CD4-positive, CD25-positive, alpha-beta regulatory T cell (primary cell): ENCODE measurements at regions not wholly inside any gene's neighbourhood (a gene's known extent, or its start where the extent isn't known, plus 50 kb on each side); places are given as distances from the start of the nearest gene placed in this dataset.

Experiments used
- ATAC-seq, 2 donors: fragments of 150-1000 bp; cut with Tn5 transposase; one replicate each; pipeline ENCODE4 v1.10.0; 2021; ENCODE audit warnings: low read depth in 2 of 2, moderate number of reproducible peaks in 2 of 2, moderate library complexity in 1 of 2
- DNase-seq, 3 donors: peaks; one replicate each; pipeline versions ENCODE4 v3.0.0 to v3.0.0-alpha.2; 2012 to 2022; ENCODE audit warnings: mixed read lengths in 1 of 3
- H3K27ac ChIP-seq: one replicate; pipeline ENCODE4 v1.7.0; 2013; ENCODE audit warnings: mild to moderate bottlenecking, low read length; ENCODE audit not compliant: insufficient read depth, poor library complexity, severe bottlenecking
- H3K27me3 ChIP-seq: one replicate; pipeline ENCODE4 v1.7.0; 2013; ENCODE audit warnings: low read length; ENCODE audit not compliant: control insufficient read depth, insufficient read depth
- H3K36me3 ChIP-seq: one replicate; pipeline ENCODE4 v1.7.0; 2013; ENCODE audit warnings: mild to moderate bottlenecking, low read length, moderate library complexity; ENCODE audit not compliant: control insufficient read depth, insufficient read depth
- H3K4me1 ChIP-seq: 2 replicates; pipeline ENCODE4 v1.7.0; 2013; ENCODE audit warnings: mild to moderate bottlenecking, low read length; ENCODE audit not compliant: insufficient read depth, control insufficient read depth, poor library complexity, severe bottlenecking
- H3K4me3 ChIP-seq: one replicate; pipeline ENCODE4 v1.7.0; 2013; ENCODE audit warnings: low read depth, mild to moderate bottlenecking, low read length, moderate library complexity
- H3K9me3 ChIP-seq, 2 experiments: 1 replicate in 1 of 2; 2 replicates in 1 of 2; pipeline ENCODE4 v1.7.0; 2013; ENCODE audit warnings: low read length in 2 of 2, mild to moderate bottlenecking in 1 of 2, moderate library complexity in 1 of 2; ENCODE audit not compliant: control insufficient read depth in 2 of 2
- H3K27ac Mint-ChIP-seq, 3 donors: one replicate each; pipeline ENCODE4 v1.8.0; 2020 to 2022; ENCODE audit warnings: mild to moderate bottlenecking in 3 of 3, mixed read lengths in 3 of 3, moderate library complexity in 2 of 3
- H3K27me3 Mint-ChIP-seq: one replicate; pipeline ENCODE4 v1.8.0; 2022; ENCODE audit warnings: mild to moderate bottlenecking, mixed read lengths
- H3K36me3 Mint-ChIP-seq: one replicate; pipeline ENCODE4 v1.8.0; 2020; ENCODE audit warnings: mixed read lengths
- H3K4me1 Mint-ChIP-seq, 4 donors: one replicate each; pipeline ENCODE4 v1.8.0; 2020 to 2022; ENCODE audit warnings: mixed read lengths in 4 of 4, mild to moderate bottlenecking in 1 of 4
- H3K4me3 Mint-ChIP-seq, 4 donors: one replicate each; pipeline ENCODE4 v1.8.0; 2020 to 2022; ENCODE audit warnings: mild to moderate bottlenecking in 4 of 4, mixed read lengths in 4 of 4, moderate library complexity in 3 of 4
- H3K9me3 Mint-ChIP-seq, 7 donors: one replicate each; pipeline ENCODE4 v1.8.0; 2020 to 2022; ENCODE audit warnings: mixed read lengths in 7 of 7, mild to moderate bottlenecking in 3 of 7, moderate library complexity in 2 of 7

DNA sequence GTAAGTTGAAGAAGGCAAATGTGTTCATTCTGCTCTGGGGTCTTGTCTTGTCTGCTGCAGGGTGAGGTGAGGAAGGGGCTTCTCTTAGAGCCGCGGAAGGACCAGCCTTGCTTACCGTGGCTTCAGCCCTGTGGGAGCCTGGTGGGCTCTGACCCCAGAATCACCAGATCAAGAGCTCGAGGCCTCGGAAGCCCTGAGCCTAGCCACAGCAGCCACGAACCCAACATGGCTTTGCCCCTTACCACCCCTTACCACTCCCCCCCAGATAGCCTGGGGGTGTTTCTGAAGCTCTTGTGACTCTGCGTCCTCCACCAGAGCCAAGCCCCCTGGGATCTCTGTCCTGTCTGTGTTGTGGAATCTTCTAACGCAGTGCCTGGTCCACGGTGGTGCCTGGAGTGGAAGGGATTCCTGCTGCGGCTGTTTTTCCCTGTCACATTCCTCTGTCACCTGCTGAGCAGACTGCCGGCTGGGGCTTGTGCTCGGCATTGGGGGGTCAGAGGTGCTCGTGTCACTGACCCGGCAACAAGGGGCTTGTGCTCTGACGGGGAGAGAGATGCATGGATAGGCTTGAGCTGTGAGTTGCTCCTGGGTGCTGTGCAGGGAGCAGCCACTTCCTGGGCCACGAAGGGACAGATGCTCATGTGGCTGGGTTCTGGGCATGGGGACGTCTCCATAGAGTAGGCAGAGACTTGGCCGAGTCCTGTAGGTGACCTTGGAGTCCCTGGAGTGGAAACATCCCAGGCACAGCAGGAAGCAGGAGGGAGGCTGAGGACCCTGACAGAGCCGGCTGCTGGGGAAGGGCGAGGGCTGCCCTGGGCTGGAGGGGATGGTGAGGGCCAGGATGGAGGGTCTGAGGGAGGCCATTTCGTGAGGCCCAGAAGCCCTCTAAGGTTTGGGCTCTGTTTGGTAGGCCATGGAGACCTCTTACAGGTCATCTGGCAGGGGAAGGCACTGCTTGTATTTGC lies 316.0 kb downstream of the QKI start:
- Histone ChIP-seq H3K27me3 (no peaks in the 10 kb centered on the region), H3K36me3 (no peaks in the 10 kb centered on the region), H3K9me3 (no peaks in the 10 kb centered on the region), H3K4me3 (no peak overlapping the region), H3K4me1 (no peaks in the 10 kb centered on the region), H3K27ac (no peak overlapping the region)
- peaks cover 10% of the 10 kb centered on the region for H3K27me3 Mint-ChIP-seq
- H3K4me1 Mint-ChIP-seq: no peaks in the 10 kb centered on the region
- H3K4me3 Mint-ChIP-seq: no peak overlapping the region
- no peak for ATAC-seq
- no peak for DNase-seq
- no peaks in the 10 kb centered on the region for H3K36me3 Mint-ChIP-seq
- H3K9me3 Mint-ChIP-seq: no peaks in the 10 kb centered on the region
- no peak overlapping the region for H3K27ac Mint-ChIP-seq

DNA sequence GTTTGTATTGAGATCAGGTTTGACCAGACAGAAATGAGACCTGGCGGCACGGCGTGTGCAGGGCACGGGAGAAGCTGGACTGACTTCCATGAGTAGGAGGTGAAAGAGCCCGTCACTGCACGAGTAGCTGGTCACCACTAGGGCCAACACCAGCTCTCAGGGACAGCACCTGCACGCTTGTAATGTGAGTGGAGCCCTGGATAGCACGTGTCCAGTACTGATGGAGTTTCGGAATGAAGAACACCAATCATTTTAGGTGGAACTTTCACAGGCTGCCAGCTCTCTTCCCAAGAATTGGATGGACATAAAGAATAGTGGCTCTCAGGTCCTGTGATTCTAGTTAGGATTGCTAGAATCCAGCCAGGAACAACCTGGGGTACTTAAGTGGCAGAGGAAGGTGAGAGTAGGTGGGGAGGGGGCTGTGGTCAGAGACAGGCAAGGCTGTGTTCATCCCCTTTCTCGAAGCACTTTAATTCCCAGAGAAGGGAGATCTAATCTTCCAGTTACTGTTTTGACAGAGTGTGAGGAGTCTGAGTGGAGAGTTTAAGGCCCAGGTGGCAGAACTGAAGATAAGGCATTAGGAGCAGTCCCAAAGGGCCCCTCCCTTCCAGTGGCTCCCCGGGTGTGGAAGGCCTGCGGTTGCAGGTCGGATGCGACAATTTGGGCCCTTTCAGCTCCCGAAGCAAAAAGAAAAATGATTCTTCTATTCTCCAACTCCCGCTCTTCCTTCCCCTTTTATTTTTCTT lies 314.8 kb downstream of the QKI start:
- Mint-ChIP-seq H3K36me3 (no peaks in the 10 kb centered on the region), H3K4me3 (no peak overlapping the region), H3K27me3 (peaks cover 10% of the 10 kb centered on the region), H3K27ac (no peak overlapping the region), H3K9me3 (no peaks in the 10 kb centered on the region), H3K4me1 (no peaks in the 10 kb centered on the region)
- no peak for ATAC-seq
- Histone ChIP-seq H3K36me3 (no peaks in the 10 kb centered on the region), H3K27me3 (no peaks in the 10 kb centered on the region), H3K4me1 (no peaks in the 10 kb centered on the region), H3K27ac (no peak overlapping the region), H3K9me3 (no peaks in the 10 kb centered on the region), H3K4me3 (no peak overlapping the region)
- DNase-seq: no peak

DNA sequence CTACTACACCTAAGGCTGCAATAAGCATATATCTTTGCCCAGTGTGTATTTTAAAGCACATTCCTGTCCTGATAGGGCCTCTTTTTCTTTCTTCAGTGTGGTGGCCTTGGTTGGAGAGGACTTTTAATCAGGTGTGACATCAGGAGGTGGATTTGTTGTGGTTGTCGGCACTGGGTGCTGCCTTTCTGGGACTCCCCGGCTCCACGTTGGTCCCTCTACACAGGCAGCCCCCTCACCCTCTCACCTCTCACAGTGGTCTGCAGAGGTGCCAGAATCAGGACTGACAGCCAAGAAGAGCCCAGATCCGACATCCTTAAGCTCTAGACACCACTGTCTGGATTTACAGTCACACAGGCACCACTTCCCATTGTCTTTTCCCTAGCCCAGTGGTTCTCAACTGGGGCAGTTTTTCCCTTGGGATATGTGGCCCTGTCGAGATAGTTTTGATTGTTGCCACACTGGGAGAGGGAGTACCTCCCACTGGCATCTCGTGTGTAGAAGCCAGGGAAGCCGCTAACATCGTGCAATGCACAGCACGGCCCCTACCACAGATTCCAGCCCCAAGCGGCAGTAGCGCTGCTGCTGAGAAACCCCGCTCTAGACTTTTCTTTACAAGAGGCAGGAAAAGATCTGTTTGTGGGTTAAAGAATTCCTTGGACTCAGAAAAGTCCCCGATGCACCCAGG lies 314.1 kb downstream of the QKI start:
- ATAC-seq (no peak), DNase-seq (no peak)
- H3K27ac Mint-ChIP-seq: no peak overlapping the region
- Histone ChIP-seq H3K4me1 (no peaks in the 10 kb centered on the region), H3K27me3 (no peaks in the 10 kb centered on the region), H3K27ac (no peak overlapping the region), H3K36me3 (no peaks in the 10 kb centered on the region), H3K4me3 (no peak overlapping the region), H3K9me3 (no peaks in the 10 kb centered on the region)
- no peaks in the 10 kb centered on the region for H3K4me1 Mint-ChIP-seq
- no peaks in the 10 kb centered on the region for H3K36me3 Mint-ChIP-seq
- H3K4me3 Mint-ChIP-seq: no peak overlapping the region
- peaks cover 10% of the 10 kb centered on the region for H3K27me3 Mint-ChIP-seq
- H3K9me3 Mint-ChIP-seq: no peaks in the 10 kb centered on the region

DNA sequence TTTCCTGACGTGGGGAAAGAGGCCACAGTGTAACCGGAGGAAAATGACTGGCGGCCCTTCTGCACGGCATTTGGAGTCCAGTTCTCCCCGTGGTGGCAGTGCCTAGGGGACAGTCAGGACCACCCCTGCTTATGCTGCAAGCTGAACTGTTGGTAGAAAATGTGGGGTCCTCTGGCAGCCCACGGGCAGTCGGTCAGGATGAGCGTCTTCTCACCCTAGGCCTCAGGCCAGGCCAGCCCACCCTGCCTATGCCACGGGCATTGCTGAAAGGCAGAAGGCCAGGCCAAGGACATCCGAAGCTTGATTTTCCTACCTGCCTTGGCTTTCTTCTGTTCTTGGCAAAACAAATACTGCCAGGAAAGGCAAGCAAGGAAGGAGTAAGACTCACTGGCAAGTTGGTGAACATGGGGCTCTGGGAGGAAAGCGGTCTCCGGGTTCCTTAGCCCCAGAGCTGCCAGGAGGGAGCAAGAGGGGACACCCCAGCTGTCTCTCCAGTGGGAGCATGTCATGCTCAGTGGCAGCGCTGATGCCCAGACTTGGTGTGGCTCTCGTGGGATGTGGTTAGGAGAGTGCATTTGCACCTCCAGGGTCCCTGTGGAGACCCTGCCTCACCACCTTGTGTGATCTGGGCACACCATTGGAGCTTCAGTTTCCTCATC lies 311.6 kb downstream of the QKI start:
- H3K36me3 ChIP-seq: no peaks in the 10 kb centered on the region
- H3K27me3 ChIP-seq: no peaks in the 10 kb centered on the region
- H3K4me1 ChIP-seq: no peaks in the 10 kb centered on the region
- no peak for DNase-seq
- H3K27ac ChIP-seq: no peak overlapping the region
- H3K4me3 Mint-ChIP-seq: no peak overlapping the region
- no peak for ATAC-seq
- no peaks in the 10 kb centered on the region for H3K4me1 Mint-ChIP-seq
- H3K4me3 ChIP-seq: no peak overlapping the region
- peaks cover 10% of the 10 kb centered on the region for H3K27me3 Mint-ChIP-seq
- no peak overlapping the region for H3K27ac Mint-ChIP-seq
- no peaks in the 10 kb centered on the region for H3K36me3 Mint-ChIP-seq
- H3K9me3 ChIP-seq: no peaks in the 10 kb centered on the region
- H3K9me3 Mint-ChIP-seq: no peaks in the 10 kb centered on the region

DNA sequence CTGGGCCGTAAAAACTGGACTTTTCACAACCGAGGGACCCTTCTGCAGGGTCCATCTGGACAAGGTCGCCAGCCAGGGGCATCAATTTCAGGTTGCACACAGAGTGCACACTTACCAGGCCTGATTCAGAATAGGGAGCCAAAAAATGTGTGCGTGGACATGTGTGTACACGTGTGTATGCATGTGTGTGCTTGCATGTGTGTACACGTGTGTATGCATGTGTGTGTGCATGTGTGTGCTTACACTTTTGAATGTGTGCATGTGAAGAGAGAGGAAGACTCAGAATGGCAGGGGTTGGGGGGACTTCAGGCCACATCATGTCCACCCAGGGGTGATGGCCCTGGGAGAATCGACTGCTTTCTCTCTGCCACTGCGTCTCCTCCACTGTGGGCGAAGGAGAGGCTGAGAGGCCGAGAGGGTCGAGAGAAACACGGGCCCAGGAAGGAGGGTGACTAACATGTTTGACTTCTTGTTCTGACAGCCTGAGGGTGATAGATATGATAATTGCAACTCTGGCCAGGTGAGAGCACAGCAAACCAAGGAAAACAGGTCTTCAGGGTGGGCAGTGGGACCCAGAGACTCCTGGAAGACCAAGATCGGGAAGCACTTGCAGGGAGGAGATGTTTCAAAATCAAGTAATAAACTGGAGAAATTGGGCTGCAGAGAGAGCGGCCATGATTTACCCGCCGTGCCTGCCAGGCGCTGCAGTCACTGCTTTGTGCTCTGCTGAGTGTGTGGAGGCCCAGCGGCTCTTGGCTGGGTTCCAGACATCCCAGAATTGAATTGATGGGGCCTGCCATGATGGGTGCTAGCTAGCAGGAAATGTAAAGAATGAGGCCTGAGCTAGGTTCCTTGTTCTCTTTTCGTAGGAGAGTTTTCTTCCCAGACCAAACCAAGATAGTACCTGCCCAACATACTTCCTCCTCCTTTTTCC lies 310.8 kb downstream of the QKI start:
- Histone ChIP-seq H3K27ac (no peak overlapping the region), H3K36me3 (no peaks in the 10 kb centered on the region), H3K4me3 (no peak overlapping the region), H3K27me3 (no peaks in the 10 kb centered on the region), H3K4me1 (no peaks in the 10 kb centered on the region), H3K9me3 (no peaks in the 10 kb centered on the region)
- Mint-ChIP-seq H3K9me3 (no peaks in the 10 kb centered on the region), H3K4me3 (no peak overlapping the region), H3K36me3 (no peaks in the 10 kb centered on the region), H3K27me3 (peaks cover 9% of the 10 kb centered on the region), H3K4me1 (no peaks in the 10 kb centered on the region), H3K27ac (no peak overlapping the region)
- ATAC-seq (no peak), DNase-seq (no peak)

DNA sequence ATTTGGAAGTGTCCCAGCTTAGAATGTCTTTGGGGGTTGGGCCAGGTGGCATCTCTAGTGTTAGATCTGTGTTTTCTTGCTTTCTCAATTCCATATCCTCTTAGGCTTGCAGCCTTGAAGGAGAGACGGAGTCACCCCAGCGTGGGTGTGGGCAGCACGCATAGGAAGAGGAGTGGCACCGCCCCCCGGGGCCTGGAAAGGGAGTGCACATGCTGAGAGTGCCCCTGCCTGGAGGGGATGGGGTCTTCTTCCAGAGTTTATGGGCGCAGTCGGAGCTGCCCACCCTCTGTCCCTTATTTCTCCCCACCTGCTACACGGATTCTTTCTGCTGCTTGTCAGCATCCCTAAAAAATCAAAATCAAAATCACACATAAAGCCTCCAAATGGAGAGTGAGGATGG lies 309.7 kb downstream of the QKI start:
- Mint-ChIP-seq H3K27me3 (peaks cover 4% of the 10 kb centered on the region), H3K4me3 (no peak overlapping the region), H3K27ac (no peak overlapping the region), H3K9me3 (no peaks in the 10 kb centered on the region), H3K4me1 (no peaks in the 10 kb centered on the region), H3K36me3 (no peaks in the 10 kb centered on the region)
- Histone ChIP-seq H3K27ac (no peak overlapping the region), H3K9me3 (no peaks in the 10 kb centered on the region), H3K27me3 (no peaks in the 10 kb centered on the region), H3K4me1 (no peaks in the 10 kb centered on the region), H3K36me3 (no peaks in the 10 kb centered on the region), H3K4me3 (no peak overlapping the region)
- DNase-seq: no peak
- no peak for ATAC-seq

DNA sequence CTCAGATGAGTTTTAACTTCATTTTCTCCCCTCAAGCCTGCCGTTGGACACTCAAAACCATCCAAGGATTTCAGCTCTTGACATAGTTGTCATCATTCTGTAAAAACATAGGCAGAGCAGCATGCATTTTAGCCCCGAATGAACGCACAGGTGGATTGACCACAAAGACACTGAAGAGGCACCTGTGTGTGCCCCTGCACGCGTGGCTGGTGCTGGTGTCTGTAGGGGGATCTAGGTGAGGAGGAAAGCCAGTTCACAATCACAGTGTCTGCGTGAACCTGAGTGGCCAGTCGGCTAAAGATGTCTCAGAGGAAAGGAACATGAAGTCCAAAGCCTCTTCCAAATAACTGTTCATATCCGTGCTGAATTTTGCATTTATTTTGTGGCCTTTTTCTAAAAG lies 309.2 kb downstream of the QKI start:
- H3K27me3 ChIP-seq: no peaks in the 10 kb centered on the region
- DNase-seq: no peak
- H3K36me3 ChIP-seq: no peaks in the 10 kb centered on the region
- no peak overlapping the region for H3K27ac Mint-ChIP-seq
- no peaks in the 10 kb centered on the region for H3K4me1 Mint-ChIP-seq
- no peak overlapping the region for H3K4me3 Mint-ChIP-seq
- H3K36me3 Mint-ChIP-seq: no peaks in the 10 kb centered on the region
- no peak overlapping the region for H3K27ac ChIP-seq
- no peaks in the 10 kb centered on the region for H3K9me3 Mint-ChIP-seq
- no peak overlapping the region for H3K4me3 ChIP-seq
- peaks cover 4% of the 10 kb centered on the region for H3K27me3 Mint-ChIP-seq
- no peaks in the 10 kb centered on the region for H3K9me3 ChIP-seq
- no peak for ATAC-seq
- no peaks in the 10 kb centered on the region for H3K4me1 ChIP-seq
